BE2C (cell line): ENCODE measurements at regions not wholly inside any gene's neighbourhood (a gene's known extent, or its start where the extent isn't known, plus 50 kb on each side); places are given as distances from the start of the nearest gene placed in this dataset.

Experiments used
- DNase-seq: peaks from one replicate; pipeline ENCODE4 v3.0.0-alpha.2; 2020
- H3K27me3 ChIP-seq: fragments of 250-450 bp; sonication (Bioruptor Pico); 2 replicates; pipeline ENCODE4 v1.5.1; 2020; ENCODE audit warnings: mild to moderate bottlenecking
- H3K36me3 ChIP-seq: fragments of 250-450 bp; sonication (Bioruptor Pico); 2 replicates; pipeline ENCODE4 v1.5.1; 2020; ENCODE audit warnings: mild to moderate bottlenecking
- H3K4me1 ChIP-seq: fragments of 250-450 bp; sonication (Bioruptor Pico); 2 replicates; pipeline ENCODE4 v1.5.1; 2020
- H3K4me3 ChIP-seq: 2 replicates; pipeline ENCODE4 v1.5.1; 2011; ENCODE audit warnings: low read depth, low read length
- H3K9me3 ChIP-seq: fragments of 250-450 bp; sonication (Bioruptor Pico); 2 replicates; pipeline ENCODE4 v1.5.1; 2020
- CTCF ChIP-seq: IDR thresholded peaks from 2 replicates; pipeline ENCODE4 v1.5.1; 2012; ENCODE audit warnings: mild to moderate bottlenecking, low read depth, low read length

GRCh38 chr1:229845410-229846138 lies 219.5 kb downstream of the URB2 start:
- no peak overlapping the region for H3K4me3 ChIP-seq
- no peaks in the 10 kb centered on the region for H3K9me3 ChIP-seq
- DNase-seq, result no peak
- H3K36me3 ChIP-seq, result no peaks in the 10 kb centered on the region
- no peak for TF ChIP-seq CTCF
- no peaks in the 10 kb centered on the region for H3K27me3 ChIP-seq
- H3K4me1 ChIP-seq, result peaks cover 3% of the 10 kb centered on the region; the same call in 1 of the 2 replicates

GRCh38 chr1:229846351-229846750 lies 220.3 kb downstream of the URB2 start:
- DNase-seq, result no peak
- Histone ChIP-seq H3K27me3 (no peaks in the 10 kb centered on the region), H3K4me3 (no peak overlapping the region), H3K4me1 (peaks cover 3% of the 10 kb centered on the region; the same call in 1 of the 2 replicates), H3K9me3 (no peaks in the 10 kb centered on the region), H3K36me3 (no peaks in the 10 kb centered on the region)
- TF ChIP-seq CTCF, result no peak

- Histone ChIP-seq H3K4me3 (no peak overlapping the region), H3K36me3 (no peaks in the 10 kb centered on the region), H3K4me1 (peaks cover under 1% of the 10 kb centered on the region; the same call in 1 of the 2 replicates), H3K9me3 (no peaks in the 10 kb centered on the region), H3K27me3 (no peaks in the 10 kb centered on the region)
- peak; percentile 77 for TF ChIP-seq CTCF
- DNase-seq, result peak; percentile 35
Observed at GRCh38 chr1:229848752-229849677, 218.0 kb upstream of the GALNT2 start.

GRCh38 chr1:229851511-229851910 lies 215.5 kb upstream of the GALNT2 start:
- TF ChIP-seq CTCF, result no peak

GRCh38 chr1:229853751-229854150 lies 213.3 kb upstream of the GALNT2 start:
- no peak overlapping the region for H3K4me3 ChIP-seq
- H3K4me1 ChIP-seq, result no peaks in the 10 kb centered on the region; the same call in 1 of the 2 replicates
- H3K27me3 ChIP-seq, result no peaks in the 10 kb centered on the region
- H3K36me3 ChIP-seq, result no peaks in the 10 kb centered on the region
- H3K9me3 ChIP-seq, result no peaks in the 10 kb centered on the region
- no peak for TF ChIP-seq CTCF
- DNase-seq, result no peak

More at GRCh38 chr1:229851511-229851910, 215.5 kb upstream of the GALNT2 start:
- no peak for DNase-seq
- H3K36me3 ChIP-seq, result no peaks in the 10 kb centered on the region
- no peaks in the 10 kb centered on the region for H3K27me3 ChIP-seq
- no peak overlapping the region for H3K4me3 ChIP-seq
- no peaks in the 10 kb centered on the region for H3K9me3 ChIP-seq
- H3K4me1 ChIP-seq, result no peaks in the 10 kb centered on the region; the same call in 1 of the 2 replicates
